ENCODE measurements at regions not wholly inside any gene's neighbourhood (a gene's known extent, or its start where the extent isn't known, plus 50 kb on each side); places are given as distances from the start of the nearest gene placed in this dataset.
"Not testable (repeated sequence)": the region's sequence is repeated elsewhere in the genome, so short reads cannot be mapped to it uniquely, and the experiment has no call there.

GRCh38 chr1:83505148-83505547, 493.8 kb downstream of the TTLL7 start:
- no peak for DNase-seq

GRCh38 chr1:83503153-83503552, 495.8 kb downstream of the TTLL7 start:
- no peak for DNase-seq

GRCh38 chr1:83500987-83501591, 497.8 kb downstream of the TTLL7 start:
- DNase-seq: no peak

- DNase-seq: no peak
Measured at GRCh38 chr1:83500531-83500930, 498.4 kb downstream of the TTLL7 start.

- DNase-seq: no peak
Measured at GRCh38 chr1:83499998-83500397, 498.9 kb downstream of the TTLL7 start.

- no peak for DNase-seq
Measured at GRCh38 chr1:83497563-83497962, 501.4 kb downstream of the TTLL7 start.

GRCh38 chr1:83495560-83495959, 503.4 kb downstream of the TTLL7 start:
- no peak for DNase-seq

- no peak for DNase-seq
Measured at GRCh38 chr1:83493633-83494032, 505.3 kb downstream of the TTLL7 start.

GRCh38 chr1:83491930-83492329, 507.0 kb downstream of the TTLL7 start:
- no peak for DNase-seq

GRCh38 chr1:83490988-83491387, 507.9 kb downstream of the TTLL7 start:
- no peak for DNase-seq

GRCh38 chr1:83488105-83488504, 510.8 kb downstream of the TTLL7 start:
- not testable (repeated sequence) for DNase-seq

GRCh38 chr1:83487460-83487859, 511.5 kb downstream of the TTLL7 start:
- DNase-seq: not testable (repeated sequence)

- DNase-seq: not testable (repeated sequence)
Measured at GRCh38 chr1:83485314-83486019, 513.5 kb downstream of the TTLL7 start.

- DNase-seq: not testable (repeated sequence)
Measured at GRCh38 chr1:83481284-83481683, 517.6 kb downstream of the TTLL7 start.

- not testable (repeated sequence) for DNase-seq
Measured at GRCh38 chr1:83479591-83480239, 519.2 kb downstream of the TTLL7 start.

- DNase-seq: not testable (repeated sequence)
Measured at GRCh38 chr1:83478127-83478526, 520.8 kb downstream of the TTLL7 start.

- DNase-seq: not testable (repeated sequence)
Measured at GRCh38 chr1:83476518-83476917, 522.4 kb downstream of the TTLL7 start.

- not testable (repeated sequence) for DNase-seq
Measured at GRCh38 chr1:83474946-83475345, 524.0 kb downstream of the TTLL7 start.

GRCh38 chr1:83473986-83474385, 524.9 kb downstream of the TTLL7 start:
- DNase-seq: not testable (repeated sequence)

GRCh38 chr1:83472066-83472465, 526.9 kb downstream of the TTLL7 start:
- DNase-seq: not testable (repeated sequence)

- not testable (repeated sequence) for DNase-seq
Measured at GRCh38 chr1:83471272-83471671, 527.7 kb downstream of the TTLL7 start.

GRCh38 chr1:83468336-83468735, 530.6 kb downstream of the TTLL7 start:
- not testable (repeated sequence) for DNase-seq

- not testable (repeated sequence) for DNase-seq
Measured at GRCh38 chr1:83457735-83458248, 541.1 kb downstream of the TTLL7 start.

GRCh38 chr1:83457281-83457680, 541.7 kb downstream of the TTLL7 start:
- DNase-seq: not testable (repeated sequence)
